ENCODE measurements at regions not wholly inside any gene's neighbourhood (a gene's known extent, or its start where the extent isn't known, plus 50 kb on each side); places are given as distances from the start of the nearest gene placed in this dataset.

DNA sequence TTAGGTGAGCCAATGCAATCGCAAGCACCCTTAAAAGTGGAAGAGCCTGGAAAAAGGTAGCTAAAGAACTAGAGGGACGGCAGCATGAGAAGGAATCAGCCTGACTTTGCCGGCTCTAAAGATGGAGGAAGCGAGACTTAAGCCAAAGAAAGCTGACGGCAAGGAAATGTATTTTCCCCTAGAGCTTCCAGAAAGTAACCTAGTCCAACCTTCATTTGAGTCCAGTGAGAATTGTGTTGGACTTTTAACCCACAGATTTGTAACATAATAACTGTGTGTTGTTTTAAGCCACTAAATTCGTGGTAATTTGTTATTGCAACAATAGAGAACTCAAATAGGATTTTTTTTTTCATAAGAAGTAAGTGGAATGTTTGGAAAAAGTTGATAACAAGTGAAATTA is 212.7 kb upstream of the C1QTNF7 start:
- no peak for TF ChIP-seq CTCF (IDR thresholded peaks at IDR 0.05)
- TF ChIP-seq ZFX (IDR thresholded peaks at IDR 0.05; ENCODE audit: borderline replicate concordance) = no peak

Measured in 22Rv1 (cell line).